Lower leg skin (tissue), 3 donors: ENCODE measurements at regions not wholly inside any gene's neighbourhood (a gene's known extent, or its start where the extent isn't known, plus 50 kb on each side); places are given as distances from the start of the nearest gene placed in this dataset.

Experiments used
- POLR2A ChIP-seq, 2 donors: fragments of 450-650 bp; IDR thresholded peaks; one replicate each; pipeline ENCODE4 v1.6.1; 2016 to 2017; ENCODE audit warnings: antibody characterized with exemption in 2 of 2, mild to moderate bottlenecking in 1 of 2, moderate library complexity in 1 of 2
- TF ChIP-seq, protein P1 (sequence below), 3 donors: fragments of 450-650 bp; IDR thresholded peaks; one replicate each; pipeline ENCODE4 v1.5.1; 2016; ENCODE audit warnings: antibody characterized with exemption in 3 of 3, mild to moderate bottlenecking in 3 of 3, moderate library complexity in 2 of 3

- TF ChIP-seq, protein P1, sequence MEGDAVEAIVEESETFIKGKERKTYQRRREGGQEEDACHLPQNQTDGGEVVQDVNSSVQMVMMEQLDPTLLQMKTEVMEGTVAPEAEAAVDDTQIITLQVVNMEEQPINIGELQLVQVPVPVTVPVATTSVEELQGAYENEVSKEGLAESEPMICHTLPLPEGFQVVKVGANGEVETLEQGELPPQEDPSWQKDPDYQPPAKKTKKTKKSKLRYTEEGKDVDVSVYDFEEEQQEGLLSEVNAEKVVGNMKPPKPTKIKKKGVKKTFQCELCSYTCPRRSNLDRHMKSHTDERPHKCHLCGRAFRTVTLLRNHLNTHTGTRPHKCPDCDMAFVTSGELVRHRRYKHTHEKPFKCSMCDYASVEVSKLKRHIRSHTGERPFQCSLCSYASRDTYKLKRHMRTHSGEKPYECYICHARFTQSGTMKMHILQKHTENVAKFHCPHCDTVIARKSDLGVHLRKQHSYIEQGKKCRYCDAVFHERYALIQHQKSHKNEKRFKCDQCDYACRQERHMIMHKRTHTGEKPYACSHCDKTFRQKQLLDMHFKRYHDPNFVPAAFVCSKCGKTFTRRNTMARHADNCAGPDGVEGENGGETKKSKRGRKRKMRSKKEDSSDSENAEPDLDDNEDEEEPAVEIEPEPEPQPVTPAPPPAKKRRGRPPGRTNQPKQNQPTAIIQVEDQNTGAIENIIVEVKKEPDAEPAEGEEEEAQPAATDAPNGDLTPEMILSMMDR (IDR thresholded peaks at IDR 0.05) = no peak
- TF ChIP-seq POLR2A (IDR thresholded peaks at IDR 0.05) = no peak
Observed at GRCh38 chr6:51514748-51515402, 572.5 kb downstream of the PKHD1 start.
